ENCODE measurements at regions not wholly inside any gene's neighbourhood (a gene's known extent, or its start where the extent isn't known, plus 50 kb on each side); places are given as distances from the start of the nearest gene placed in this dataset.

- intact Hi-C loops (cut with micrococcal nuclease) = no loop called here
- Mint-ChIP-seq H3K27ac (no peak overlapping the region), H3K4me1 (peaks cover 0 to 5% of the 10 kb centered on the region in 2 donors), H3K36me3 (no peaks in the 10 kb centered on the region), H3K4me3 (no peak overlapping the region), H3K9me3 (no peaks in the 10 kb centered on the region), H3K27me3 (ENCODE audit: low read depth in 2 of 2) (peaks cover 3 to 29% of the 10 kb centered on the region in 2 donors)
- peaks cover 8% of the 10 kb centered on the region for H3K27me3 ChIP-seq (ENCODE audit: control insufficient read depth, insufficient read depth, low read length)
- H3K9me3 ChIP-seq (ENCODE audit: control insufficient read depth, insufficient read depth, low read length) = no peaks in the 10 kb centered on the region
- no peaks in the 10 kb centered on the region for H3K4me1 ChIP-seq (ENCODE audit: control insufficient read depth, insufficient read depth, low read length)
- no peaks in the 10 kb centered on the region for H3K36me3 ChIP-seq (ENCODE audit: control insufficient read depth, insufficient read depth, low read length)
- H3K4me3 ChIP-seq (ENCODE audit: low read length) = no peak overlapping the region
- no peak for TF ChIP-seq CTCF (IDR thresholded peaks at IDR 0.05)
- ATAC-seq (no peak), DNase-seq (no peak)
- no peak overlapping the region for H3K27ac ChIP-seq (ENCODE audit: low read length)
- 78% methylated on average over 13 of the region's 13 CpGs for WGBS (ENCODE audit: insufficient coverage)
Observed at GRCh38 chr17:5772720-5773119, 188.4 kb upstream of the NLRP1 start.

- Histone ChIP-seq H3K4me1 (ENCODE audit: control insufficient read depth, insufficient read depth, low read length) (no peaks in the 10 kb centered on the region), H3K27ac (ENCODE audit: low read length) (no peak overlapping the region), H3K4me3 (ENCODE audit: low read length) (no peak overlapping the region), H3K9me3 (ENCODE audit: control insufficient read depth, insufficient read depth, low read length) (no peaks in the 10 kb centered on the region), H3K36me3 (ENCODE audit: control insufficient read depth, insufficient read depth, low read length) (no peaks in the 10 kb centered on the region), H3K27me3 (ENCODE audit: control insufficient read depth, insufficient read depth, low read length) (peaks cover 5% of the 10 kb centered on the region)
- no peak for DNase-seq
- no peaks in the 10 kb centered on the region for H3K9me3 Mint-ChIP-seq
- H3K27me3 Mint-ChIP-seq (ENCODE audit: low read depth in 2 of 2) = peaks cover 0 to 23% of the 10 kb centered on the region in 2 donors
- peaks cover 0 to 5% of the 10 kb centered on the region in 2 donors for H3K4me1 Mint-ChIP-seq
- H3K36me3 Mint-ChIP-seq = no peaks in the 10 kb centered on the region
- no peak for ATAC-seq
- no peak for TF ChIP-seq CTCF (IDR thresholded peaks at IDR 0.05)
- no peak overlapping the region for H3K27ac Mint-ChIP-seq
- no peak overlapping the region for H3K4me3 Mint-ChIP-seq
- intact Hi-C loops (cut with micrococcal nuclease) = no loop called here
- WGBS (ENCODE audit: insufficient coverage) = 72% methylated on average over 7 of the region's 7 CpGs
Observed at GRCh38 chr17:5773816-5774360, 189.6 kb upstream of the NLRP1 start.

GRCh38 chr17:5775098-5775497 is 190.8 kb upstream of the NLRP1 start:
- no peaks in the 10 kb centered on the region for H3K9me3 Mint-ChIP-seq
- Histone ChIP-seq H3K27me3 (ENCODE audit: control insufficient read depth, insufficient read depth, low read length) (peaks cover 5% of the 10 kb centered on the region), H3K4me1 (ENCODE audit: control insufficient read depth, insufficient read depth, low read length) (no peaks in the 10 kb centered on the region), H3K9me3 (ENCODE audit: control insufficient read depth, insufficient read depth, low read length) (no peaks in the 10 kb centered on the region), H3K27ac (ENCODE audit: low read length) (no peak overlapping the region), H3K4me3 (ENCODE audit: low read length) (no peak overlapping the region), H3K36me3 (ENCODE audit: control insufficient read depth, insufficient read depth, low read length) (no peaks in the 10 kb centered on the region)
- TF ChIP-seq CTCF (IDR thresholded peaks at IDR 0.05) = no peak
- no peak overlapping the region for H3K27ac Mint-ChIP-seq
- DNase-seq = no peak
- no peak overlapping the region for H3K4me3 Mint-ChIP-seq
- peaks cover 0 to 5% of the 10 kb centered on the region in 2 donors for H3K4me1 Mint-ChIP-seq
- H3K27me3 Mint-ChIP-seq (ENCODE audit: low read depth in 2 of 2) = peaks cover 0 to 23% of the 10 kb centered on the region in 2 donors
- 68% methylated on average over 8 of the region's 8 CpGs for WGBS (ENCODE audit: insufficient coverage)
- H3K36me3 Mint-ChIP-seq = no peaks in the 10 kb centered on the region
- intact Hi-C loops (cut with micrococcal nuclease) = no loop called here
- ATAC-seq = no peak

- peaks cover 3 to 26% of the 10 kb centered on the region in 2 donors for H3K27me3 Mint-ChIP-seq (ENCODE audit: low read depth in 2 of 2)
Observed at GRCh38 chr17:5780476-5780875, 196.2 kb upstream of the NLRP1 start.

More at GRCh38 chr17:5780476-5780875, 196.2 kb upstream of the NLRP1 start:
- DNase-seq (no peak), ATAC-seq (no peak)
- H3K27ac ChIP-seq (ENCODE audit: low read length) = no peak overlapping the region
- no peak overlapping the region for H3K4me3 Mint-ChIP-seq
- H3K27me3 ChIP-seq (ENCODE audit: control insufficient read depth, insufficient read depth, low read length) = no peaks in the 10 kb centered on the region
- H3K36me3 ChIP-seq (ENCODE audit: control insufficient read depth, insufficient read depth, low read length) = no peaks in the 10 kb centered on the region
- H3K4me1 ChIP-seq (ENCODE audit: control insufficient read depth, insufficient read depth, low read length) = no peaks in the 10 kb centered on the region
- H3K9me3 ChIP-seq (ENCODE audit: control insufficient read depth, insufficient read depth, low read length) = no peaks in the 10 kb centered on the region
- H3K27ac Mint-ChIP-seq = no peak overlapping the region
- H3K9me3 Mint-ChIP-seq = no peaks in the 10 kb centered on the region
- H3K4me3 ChIP-seq (ENCODE audit: low read length) = no peak overlapping the region
- intact Hi-C loops (cut with micrococcal nuclease) = no loop called here
- peaks cover 0 to 5% of the 10 kb centered on the region in 2 donors for H3K4me1 Mint-ChIP-seq
- no peaks in the 10 kb centered on the region for H3K36me3 Mint-ChIP-seq
- 91% methylated on average over 11 of the region's 11 CpGs for WGBS (ENCODE audit: insufficient coverage)
- TF ChIP-seq CTCF (IDR thresholded peaks at IDR 0.05) = no peak
